ENCODE measurements at regions not wholly inside any gene's neighbourhood (a gene's known extent, or its start where the extent isn't known, plus 50 kb on each side); places are given as distances from the start of the nearest gene placed in this dataset.

DNA sequence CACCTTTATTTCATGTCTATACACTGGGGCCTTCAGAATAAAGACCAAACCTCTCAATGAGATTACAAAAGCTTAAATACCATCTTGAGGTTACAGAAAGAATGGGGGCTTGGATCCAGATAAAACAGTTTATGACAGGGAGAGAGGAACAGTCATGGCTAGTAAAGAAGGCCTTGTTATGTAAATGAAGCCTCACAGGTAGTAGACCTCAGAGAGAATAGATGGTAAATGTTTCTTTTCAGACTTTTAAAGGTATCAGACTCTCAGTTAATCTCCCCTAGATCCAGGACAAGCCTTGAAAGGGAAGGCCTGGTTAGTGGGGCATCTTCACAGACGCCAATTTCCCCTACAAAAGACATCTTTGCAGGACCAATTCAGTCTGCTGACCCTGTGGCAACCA lies 1325.6 kb downstream of the HACE1 start:
- no TSS peak for BruUV-seq (replicated peaks)
- ChIA-PET CTCF (ENCODE audit: low intra/inter-chr PET ratio, low total read pairs) (no interaction called here), POLR2A (no interaction called here)
- ATAC-seq (no peak), FAIRE-seq (no peak), DNase-seq (ENCODE audit: low spot score) (no peak)
- Histone ChIP-seq H3K4me1 (ENCODE audit: insufficient read depth, low read length) (no peaks in the 10 kb centered on the region), H3K79me2 (ENCODE audit: insufficient read depth, low read length) (no peaks in the 10 kb centered on the region), H3K9ac (ENCODE audit: insufficient read depth, low read depth, low read length) (no peak overlapping the region), H3K27me3 (ENCODE audit: control insufficient read depth in 1 of 2, insufficient read depth in 2 of 2, low read length in 2 of 2) (no peaks in the 10 kb centered on the region), H4K20me1 (ENCODE audit: insufficient read depth, low read length) (no peaks in the 10 kb centered on the region), H3K27ac (ENCODE audit: extremely low read length, insufficient read depth, low read length) (no peak overlapping the region), H3K4me2 (ENCODE audit: low read depth, low read length) (no peak overlapping the region), H3K4me3 (replicated peaks in 1 of 3; ENCODE audit: insufficient read depth in 1 of 3, low read depth in 2 of 3, low read length in 3 of 3) (no peak overlapping the region), H3K9me3 (ENCODE audit: low read length) (no peaks in the 10 kb centered on the region), H3K36me3 (replicated peaks in 1 of 2; ENCODE audit: control insufficient read depth in 1 of 2, insufficient read depth in 2 of 2, low read length in 2 of 2) (no peaks in the 10 kb centered on the region), H2AFZ (ENCODE audit: low read length) (no peak overlapping the region)
- no CpG with 5 or more reads among the region's 1 CpG for WGBS (ENCODE audit: low lambda C conversion rate)
- TF ChIP-seq, protein P1, sequence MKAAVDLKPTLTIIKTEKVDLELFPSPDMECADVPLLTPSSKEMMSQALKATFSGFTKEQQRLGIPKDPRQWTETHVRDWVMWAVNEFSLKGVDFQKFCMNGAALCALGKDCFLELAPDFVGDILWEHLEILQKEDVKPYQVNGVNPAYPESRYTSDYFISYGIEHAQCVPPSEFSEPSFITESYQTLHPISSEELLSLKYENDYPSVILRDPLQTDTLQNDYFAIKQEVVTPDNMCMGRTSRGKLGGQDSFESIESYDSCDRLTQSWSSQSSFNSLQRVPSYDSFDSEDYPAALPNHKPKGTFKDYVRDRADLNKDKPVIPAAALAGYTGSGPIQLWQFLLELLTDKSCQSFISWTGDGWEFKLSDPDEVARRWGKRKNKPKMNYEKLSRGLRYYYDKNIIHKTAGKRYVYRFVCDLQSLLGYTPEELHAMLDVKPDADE (CRISPR knock-in tag; IDR thresholded peaks at IDR 0.05), result no peak
- TF ChIP-seq, protein P2, sequence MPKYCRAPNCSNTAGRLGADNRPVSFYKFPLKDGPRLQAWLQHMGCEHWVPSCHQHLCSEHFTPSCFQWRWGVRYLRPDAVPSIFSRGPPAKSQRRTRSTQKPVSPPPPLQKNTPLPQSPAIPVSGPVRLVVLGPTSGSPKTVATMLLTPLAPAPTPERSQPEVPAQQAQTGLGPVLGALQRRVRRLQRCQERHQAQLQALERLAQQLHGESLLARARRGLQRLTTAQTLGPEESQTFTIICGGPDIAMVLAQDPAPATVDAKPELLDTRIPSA (CRISPR knock-in tag; IDR thresholded peaks at IDR 0.05; ENCODE audit: borderline replicate concordance), result no peak
- TF ChIP-seq ZNF761 (CRISPR knock-in tag; conservative IDR thresholded peaks at IDR 0.05) (no peak), ZBTB1 (CRISPR knock-in tag; IDR thresholded peaks at IDR 0.05; ENCODE audit: borderline replicate concordance) (no peak), BRCA1 (CRISPR knock-in tag; IDR thresholded peaks at IDR 0.05) (no peak), SNAPC2 (CRISPR knock-in tag; IDR thresholded peaks at IDR 0.05) (no peak), ZNF367 (CRISPR knock-in tag; IDR thresholded peaks at IDR 0.05; ENCODE audit: borderline replicate concordance) (no peak)
- intact Hi-C loops (cut with micrococcal nuclease; ENCODE audit: unreplicated experiment), result no loop called here
- in situ Hi-C loops (cut with HindIII; ENCODE audit: extremely low pct_ligation_motif_present, low pct_unique_long_range_greater_than_20kb), result no loop called here

DNA sequence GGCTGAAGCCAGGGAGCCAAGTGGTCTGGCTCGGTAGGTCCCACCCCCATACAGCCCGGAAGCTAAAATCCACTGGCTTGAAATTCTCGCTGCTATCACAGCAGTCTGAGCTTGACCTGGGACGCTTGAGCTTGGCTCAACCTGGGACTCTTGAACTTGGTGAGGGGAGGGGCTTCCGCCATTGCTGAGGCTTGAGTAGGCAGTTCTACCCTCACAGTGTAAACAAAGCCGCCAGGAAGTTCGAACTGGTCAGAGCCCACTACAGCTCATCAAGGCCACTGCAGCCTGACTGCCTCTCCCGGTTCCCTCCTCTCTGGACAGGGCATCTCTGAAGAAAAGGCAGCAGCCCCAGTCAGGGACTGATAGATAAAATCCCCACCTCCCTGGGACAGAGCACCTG lies 1337.7 kb downstream of the HACE1 start:
- ChIA-PET CTCF (ENCODE audit: low intra/inter-chr PET ratio, low total read pairs) (no interaction called here), POLR2A (no interaction called here)
- no peak overlapping the region for H3K9ac ChIP-seq (ENCODE audit: insufficient read depth, low read depth, low read length)
- H3K79me2 ChIP-seq (ENCODE audit: insufficient read depth, low read length), result no peaks in the 10 kb centered on the region
- no peaks in the 10 kb centered on the region for H3K27me3 ChIP-seq (ENCODE audit: control insufficient read depth in 1 of 2, insufficient read depth in 2 of 2, low read length in 2 of 2)
- no peak overlapping the region for H3K27ac ChIP-seq (ENCODE audit: extremely low read length, insufficient read depth, low read length)
- H3K4me3 ChIP-seq (replicated peaks in 1 of 3; ENCODE audit: insufficient read depth in 1 of 3, low read depth in 2 of 3, low read length in 3 of 3), result peak overlapping the region in 1 of 3 experiments; percentile 23; a peak in 1 of 6 replicates
- DNase-seq (ENCODE audit: low spot score), result peak; percentile 51
- in situ Hi-C loops (cut with HindIII; ENCODE audit: extremely low pct_ligation_motif_present, low pct_unique_long_range_greater_than_20kb) (no loop called here), intact Hi-C loops (cut with micrococcal nuclease; ENCODE audit: unreplicated experiment) (no loop called here)
- BruUV-seq (replicated peaks), result no TSS peak
- no peak overlapping the region for H2AFZ ChIP-seq (ENCODE audit: low read length)
- peak; percentile 98 for ATAC-seq
- H3K4me2 ChIP-seq (ENCODE audit: low read depth, low read length), result peak overlapping the region; percentile 29; the same call in 1 of the 2 replicates
- 3% methylated on average over 4 of the region's 8 CpGs for WGBS (ENCODE audit: low lambda C conversion rate)
- no peak for FAIRE-seq
- no peaks in the 10 kb centered on the region for H3K36me3 ChIP-seq (replicated peaks in 1 of 2; ENCODE audit: control insufficient read depth in 1 of 2, insufficient read depth in 2 of 2, low read length in 2 of 2)
- H3K9me3 ChIP-seq (ENCODE audit: low read length), result no peaks in the 10 kb centered on the region
- H3K4me1 ChIP-seq (ENCODE audit: insufficient read depth, low read length), result no peaks in the 10 kb centered on the region
- no peaks in the 10 kb centered on the region for H4K20me1 ChIP-seq (ENCODE audit: insufficient read depth, low read length)
- TF ChIP-seq NFRKB (IDR thresholded peaks at IDR 0.05) (no peak), ZBTB8A (CRISPR knock-in tag; IDR thresholded peaks at IDR 0.05; ENCODE audit: borderline replicate concordance, low read depth) (no peak), ZNF644 (CRISPR knock-in tag; IDR thresholded peaks at IDR 0.05; ENCODE audit: low read depth) (0 out of 2 replicates have a peak, but pooled peaks have one; percentile 12), GABPB1 (CRISPR knock-in tag; IDR thresholded peaks at IDR 0.05) (peak; percentile 58), FOXA3 (CRISPR knock-in tag; IDR thresholded peaks at IDR 0.05) (peak; percentile 50; the same call in 1 of the 2 replicates), BHLHE40 (IDR thresholded peaks at IDR 0.05; ENCODE audit: low read length) (no peak), BRD4 (CRISPR knock-in tag; IDR thresholded peaks at IDR 0.05) (no peak), ZBTB20 (CRISPR knock-in tag; IDR thresholded peaks at IDR 0.05; ENCODE audit: borderline replicate concordance, low read depth) (no peak), RARA (CRISPR knock-in tag; IDR thresholded peaks at IDR 0.05) (0 out of 2 replicates have a peak, but pooled peaks have one; percentile 9), PAX8 (CRISPR knock-in tag; IDR thresholded peaks at IDR 0.05; ENCODE audit: borderline replicate concordance) (no peak)
- TF ChIP-seq, protein P3, sequence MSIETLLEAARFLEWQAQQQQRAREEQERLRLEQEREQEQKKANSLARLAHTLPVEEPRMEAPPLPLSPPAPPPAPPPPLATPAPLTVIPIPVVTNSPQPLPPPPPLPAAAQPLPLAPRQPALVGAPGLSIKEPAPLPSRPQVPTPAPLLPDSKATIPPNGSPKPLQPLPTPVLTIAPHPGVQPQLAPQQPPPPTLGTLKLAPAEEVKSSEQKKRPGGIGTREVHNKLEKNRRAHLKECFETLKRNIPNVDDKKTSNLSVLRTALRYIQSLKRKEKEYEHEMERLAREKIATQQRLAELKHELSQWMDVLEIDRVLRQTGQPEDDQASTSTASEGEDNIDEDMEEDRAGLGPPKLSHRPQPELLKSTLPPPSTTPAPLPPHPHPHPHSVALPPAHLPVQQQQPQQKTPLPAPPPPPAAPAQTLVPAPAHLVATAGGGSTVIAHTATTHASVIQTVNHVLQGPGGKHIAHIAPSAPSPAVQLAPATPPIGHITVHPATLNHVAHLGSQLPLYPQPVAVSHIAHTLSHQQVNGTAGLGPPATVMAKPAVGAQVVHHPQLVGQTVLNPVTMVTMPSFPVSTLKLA (IDR thresholded peaks at IDR 0.05), result no peak

Data from HepG2 (cell line).